Mesenchymal stem cell (in vitro differentiated cells and primary cell): ENCODE measurements at regions not wholly inside any gene's neighbourhood (a gene's known extent, or its start where the extent isn't known, plus 50 kb on each side); places are given as distances from the start of the nearest gene placed in this dataset.

Experiments
- DNase-seq: peaks from one replicate; pipeline ENCODE4 v3.0.0-alpha.2; 2013
- H2AFZ ChIP-seq: one replicate; pipeline ENCODE4 v1.6.1; 2013; ENCODE audit warnings: low read depth, mild to moderate bottlenecking, control low read depth, inconsistent platforms, low read length, moderate library complexity
- H2AK5ac ChIP-seq: 2 replicates; pipeline ENCODE4 v1.6.1; 2013; ENCODE audit warnings: low read length, moderate library complexity, mild to moderate bottlenecking, inconsistent platforms; ENCODE audit not compliant: severe bottlenecking
- H2BK120ac ChIP-seq: one replicate; pipeline ENCODE4 v1.6.1; 2013; ENCODE audit warnings: low read depth, mild to moderate bottlenecking, inconsistent platforms, low read length, moderate library complexity
- H2BK12ac ChIP-seq, 2 experiments: one replicate each; pipeline ENCODE4 v1.6.1; 2013; ENCODE audit warnings: inconsistent platforms in 2 of 2, low read length in 2 of 2, mild to moderate bottlenecking in 2 of 2, moderate library complexity in 2 of 2, control low read depth in 1 of 2
- H2BK15ac ChIP-seq: one replicate; pipeline ENCODE4 v1.6.1; 2013; ENCODE audit warnings: mild to moderate bottlenecking, low read depth, inconsistent platforms; ENCODE audit not compliant: poor library complexity, severe bottlenecking
- H2BK5ac ChIP-seq: 2 replicates; pipeline ENCODE4 v1.6.1; 2013; ENCODE audit warnings: low read depth, mild to moderate bottlenecking, low read length, control low read depth, inconsistent platforms; ENCODE audit not compliant: poor library complexity, severe bottlenecking
- H3K14ac ChIP-seq, 2 experiments: one replicate each; pipeline ENCODE4 v1.6.1; 2013; ENCODE audit warnings: inconsistent platforms in 2 of 2, low read length in 2 of 2, control low read depth in 1 of 2, mild to moderate bottlenecking in 1 of 2, moderate library complexity in 1 of 2
- H3K18ac ChIP-seq, 2 experiments: one replicate each; pipeline ENCODE4 v1.6.1; 2013; ENCODE audit warnings: inconsistent platforms in 2 of 2, low read length in 2 of 2, control low read depth in 1 of 2, low read depth in 1 of 2, mild to moderate bottlenecking in 1 of 2
- H3K23ac ChIP-seq, 2 experiments: one replicate each; pipeline ENCODE4 v1.6.1; 2013; ENCODE audit warnings: inconsistent platforms in 2 of 2, low read length in 2 of 2, mild to moderate bottlenecking in 2 of 2, moderate library complexity in 2 of 2, control low read depth in 1 of 2
- H3K27ac ChIP-seq: 2 replicates; pipeline ENCODE4 v1.5.1; 2013; ENCODE audit warnings: mild to moderate bottlenecking, moderate library complexity, low read length, control low read depth, inconsistent platforms; ENCODE audit not compliant: poor library complexity, severe bottlenecking
- H3K27me3 ChIP-seq, 2 experiments: 2 replicates each; pipeline versions ENCODE4 v1.6.1 to v1.7.0; 2013; ENCODE audit warnings: low read length in 2 of 2, mild to moderate bottlenecking in 2 of 2, moderate library complexity in 2 of 2, control low read depth in 1 of 2, inconsistent platforms in 1 of 2; ENCODE audit not compliant: control insufficient read depth in 1 of 2, insufficient read depth in 1 of 2
- H3K36me3 ChIP-seq, 2 experiments: 2 replicates each; pipeline versions ENCODE4 v1.6.1 to v1.7.0; 2013; ENCODE audit warnings: low read length in 2 of 2, control low read depth in 1 of 2, inconsistent platforms in 1 of 2, low read depth in 1 of 2, mild to moderate bottlenecking in 1 of 2; ENCODE audit not compliant: insufficient read depth in 2 of 2, control insufficient read depth in 1 of 2
- H3K4ac ChIP-seq, 2 experiments: one replicate each; pipeline ENCODE4 v1.6.1; 2013; ENCODE audit warnings: inconsistent platforms in 2 of 2, low read length in 2 of 2, mild to moderate bottlenecking in 2 of 2, moderate library complexity in 2 of 2, control low read depth in 1 of 2, low read depth in 1 of 2
- H3K4me1 ChIP-seq: 2 replicates; pipeline ENCODE4 v1.6.1; 2013; ENCODE audit warnings: low read depth, low read length, control low read depth; ENCODE audit not compliant: control insufficient read depth, insufficient read depth
- H3K4me2 ChIP-seq: 2 replicates; pipeline ENCODE4 v1.6.1; 2013; ENCODE audit warnings: low read length, mild to moderate bottlenecking, inconsistent platforms; ENCODE audit not compliant: poor library complexity, severe bottlenecking
- H3K4me3 ChIP-seq, 2 experiments: 2 replicates each; pipeline versions ENCODE4 v1.5.1 to v1.7.0; 2013; ENCODE audit warnings: low read length in 2 of 2, mild to moderate bottlenecking in 2 of 2, control low read depth in 1 of 2, low read depth in 1 of 2; ENCODE audit not compliant: insufficient read depth in 1 of 2
- H3K79me1 ChIP-seq: replicated peaks from 2 replicates; pipeline ENCODE4 v1.6.1; 2013; ENCODE audit warnings: mild to moderate bottlenecking, control low read depth, low read length, inconsistent platforms; ENCODE audit not compliant: poor library complexity, severe bottlenecking
- H3K9ac ChIP-seq: 2 replicates; pipeline ENCODE4 v1.7.0; 2013; ENCODE audit warnings: mild to moderate bottlenecking, low read length, moderate library complexity
- H3K9me3 ChIP-seq: 2 replicates; pipeline ENCODE4 v1.7.0; 2013; ENCODE audit warnings: mild to moderate bottlenecking, low read length; ENCODE audit not compliant: control insufficient read depth
- H4K8ac ChIP-seq: one replicate; pipeline ENCODE4 v1.6.1; 2013; ENCODE audit warnings: inconsistent platforms, mild to moderate bottlenecking, low read length, moderate library complexity
- H4K91ac ChIP-seq: one replicate; pipeline ENCODE4 v1.6.1; 2013; ENCODE audit warnings: mild to moderate bottlenecking, low read length, inconsistent platforms
- WGBS: methylation state at CpG from one replicate; pipeline ENCODE4 v1.1.7; 2013; ENCODE audit warnings: mixed read lengths; 5-methylcytosine and 5-hydroxymethylcytosine counted together

DNA sequence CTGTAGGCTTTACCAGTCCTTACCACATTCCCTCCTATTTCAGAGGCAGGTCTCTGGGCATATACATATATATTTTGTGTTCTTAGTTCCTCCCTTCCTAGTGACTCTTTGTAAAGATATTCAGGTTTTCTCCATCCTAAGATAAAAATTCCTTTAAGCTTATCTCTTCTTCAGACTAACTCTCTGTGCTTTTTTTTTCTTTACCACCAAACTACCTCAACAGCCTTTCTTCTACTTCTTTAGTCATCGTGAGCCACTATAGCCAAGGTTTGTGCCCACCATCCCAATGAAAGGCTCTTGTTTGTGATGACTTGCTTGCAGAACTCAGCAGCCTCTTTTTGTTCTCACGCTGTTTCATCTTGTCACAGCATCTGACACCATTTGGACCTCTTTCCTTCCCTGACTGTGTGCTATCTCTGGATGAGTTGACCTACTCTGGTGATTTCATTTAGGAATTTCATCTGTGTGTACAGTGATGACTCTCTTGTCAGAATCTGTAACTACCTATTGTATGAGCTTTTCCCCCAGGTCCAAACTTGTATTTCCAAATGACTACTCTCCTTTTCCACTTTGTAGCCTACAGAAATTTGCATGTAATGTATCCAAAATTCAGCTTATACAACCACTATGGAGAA lies 59.0 kb upstream of the MACF1 start:
- Histone ChIP-seq H2AK5ac (peak overlapping the region; percentile 69), H2BK15ac (no peak overlapping the region), H3K36me3 (no peaks in the 10 kb centered on the region), H4K8ac (no peak overlapping the region), H2BK12ac (peak overlapping the region in 1 of 2 experiments; percentile 39), H3K9ac (no peak overlapping the region), H3K14ac (peak overlapping the region in 1 of 2 experiments; percentile 42), H3K4me2 (no peak overlapping the region), H2BK120ac (no peak overlapping the region), H3K79me1 (no peaks in the 10 kb centered on the region), H3K27me3 (no peaks in the 10 kb centered on the region), H2BK5ac (no peak overlapping the region), H3K4me3 (no peak overlapping the region), H2AFZ (no peak overlapping the region), H3K23ac (no peak overlapping the region), H3K4ac (no peak overlapping the region), H3K9me3 (no peaks in the 10 kb centered on the region), H4K91ac (no peak overlapping the region), H3K4me1 (peaks cover 20% of the 10 kb centered on the region), H3K27ac (peak overlapping the region; percentile 13), H3K18ac (peak overlapping the region in 1 of 2 experiments; percentile 8)
- DNase-seq = peak; percentile 53
- WGBS = 95% methylated on average over 2 of the region's 2 CpGs

DNA sequence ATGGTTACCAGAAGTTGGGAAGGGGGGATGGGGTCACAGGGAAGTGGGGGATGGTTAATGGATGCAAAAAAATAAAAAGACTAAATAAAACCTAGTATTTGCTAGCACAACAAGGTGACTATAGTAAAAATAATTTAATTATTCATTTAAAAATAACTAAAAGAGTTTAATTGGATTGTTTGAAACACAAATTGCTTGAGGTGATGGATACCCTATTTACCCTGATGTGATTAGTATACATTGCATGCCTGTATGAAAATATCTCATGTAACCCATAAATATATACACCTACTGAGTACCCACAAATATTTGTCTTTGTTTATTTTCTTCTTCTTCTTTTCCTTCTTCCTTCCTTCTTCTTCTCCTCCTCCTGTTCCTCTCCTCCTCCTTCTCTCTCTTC lies 57.8 kb upstream of the MACF1 start:
- no peak overlapping the region for H3K4me2 ChIP-seq
- H2BK120ac ChIP-seq = no peak overlapping the region
- no peak overlapping the region for H2AK5ac ChIP-seq
- H4K91ac ChIP-seq = no peak overlapping the region
- H3K79me1 ChIP-seq = no peaks in the 10 kb centered on the region
- no peaks in the 10 kb centered on the region for H3K27me3 ChIP-seq
- H3K9ac ChIP-seq = no peak overlapping the region
- no peak overlapping the region for H3K23ac ChIP-seq
- no peaks in the 10 kb centered on the region for H3K36me3 ChIP-seq
- H2BK12ac ChIP-seq = no peak overlapping the region
- DNase-seq = no peak
- H2BK5ac ChIP-seq = no peak overlapping the region
- no peak overlapping the region for H2AFZ ChIP-seq
- peaks cover 18% of the 10 kb centered on the region for H3K4me1 ChIP-seq
- no peak overlapping the region for H4K8ac ChIP-seq
- no peak overlapping the region for H3K4ac ChIP-seq
- H3K9me3 ChIP-seq = no peaks in the 10 kb centered on the region
- no peak overlapping the region for H3K14ac ChIP-seq
- H3K27ac ChIP-seq = no peak overlapping the region
- no peak overlapping the region for H3K4me3 ChIP-seq
- H3K18ac ChIP-seq = no peak overlapping the region
- no peak overlapping the region for H2BK15ac ChIP-seq

DNA sequence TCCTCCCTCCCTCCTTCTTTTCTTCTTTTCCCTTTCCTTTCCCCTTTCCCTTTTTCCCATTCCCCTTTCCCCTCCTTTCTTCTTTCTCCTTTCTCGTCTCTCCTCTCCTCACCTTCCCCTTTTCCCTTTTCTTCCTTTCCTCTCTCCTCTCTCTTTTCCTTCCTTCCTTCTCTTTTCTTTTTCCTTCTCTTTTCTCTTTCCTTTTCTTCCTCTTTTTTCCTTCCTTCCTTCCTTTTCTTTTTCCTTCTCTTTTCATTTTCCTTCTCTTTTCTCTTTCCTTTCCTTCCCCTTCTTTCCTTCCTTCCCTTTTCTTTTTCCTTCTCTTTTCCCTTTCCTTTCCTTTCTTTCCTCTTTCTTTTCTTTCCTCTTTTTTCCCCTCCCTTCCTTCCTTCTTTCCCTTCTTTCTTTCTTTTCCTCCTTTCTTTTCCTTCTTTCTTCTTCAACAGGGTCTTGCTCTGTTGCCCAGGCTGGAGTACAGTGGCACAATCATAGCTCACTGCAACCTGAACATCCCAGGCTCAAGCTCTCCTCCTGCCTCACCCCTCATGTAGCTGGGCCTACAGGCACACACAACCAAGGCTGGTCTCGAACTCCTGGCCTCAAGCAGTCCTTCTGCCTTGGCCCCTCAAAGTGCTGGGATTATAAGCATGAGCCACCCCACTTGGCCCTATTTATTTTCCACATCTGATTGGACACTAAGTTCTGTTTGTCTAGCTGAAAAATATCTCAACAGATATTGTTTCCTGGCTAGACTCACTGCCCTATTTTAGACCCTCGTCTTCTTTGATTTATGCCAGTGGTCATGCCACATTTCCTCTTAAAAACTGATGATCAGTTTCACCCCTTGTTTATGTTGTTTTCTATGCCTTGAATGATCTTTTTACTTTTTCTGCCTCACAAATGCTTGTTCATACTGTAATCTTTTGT lies 57.1 kb upstream of the MACF1 start:
- H3K4me3 ChIP-seq = no peak overlapping the region
- H3K4me1 ChIP-seq = peaks cover 18% of the 10 kb centered on the region
- H3K4me2 ChIP-seq = no peak overlapping the region
- peak overlapping the region in 1 of 2 experiments; percentile 11 for H3K18ac ChIP-seq
- no peaks in the 10 kb centered on the region for H3K36me3 ChIP-seq
- DNase-seq = no peak
- no peak overlapping the region for H3K9ac ChIP-seq
- H3K79me1 ChIP-seq = no peaks in the 10 kb centered on the region
- no peak overlapping the region for H3K23ac ChIP-seq
- H3K9me3 ChIP-seq = no peaks in the 10 kb centered on the region
- H3K4ac ChIP-seq = no peak overlapping the region
- peak overlapping the region in 1 of 2 experiments; percentile 4 for H2BK12ac ChIP-seq
- H4K8ac ChIP-seq = no peak overlapping the region
- no peak overlapping the region for H2AFZ ChIP-seq
- no peaks in the 10 kb centered on the region for H3K27me3 ChIP-seq
- no peak overlapping the region for H2BK5ac ChIP-seq
- H2BK120ac ChIP-seq = no peak overlapping the region
- WGBS = 70% methylated on average over 3 of the region's 3 CpGs
- H2BK15ac ChIP-seq = no peak overlapping the region
- H2AK5ac ChIP-seq = no peak overlapping the region
- H3K27ac ChIP-seq = no peak overlapping the region
- H4K91ac ChIP-seq = peak overlapping the region; percentile 19
- no peak overlapping the region for H3K14ac ChIP-seq

DNA sequence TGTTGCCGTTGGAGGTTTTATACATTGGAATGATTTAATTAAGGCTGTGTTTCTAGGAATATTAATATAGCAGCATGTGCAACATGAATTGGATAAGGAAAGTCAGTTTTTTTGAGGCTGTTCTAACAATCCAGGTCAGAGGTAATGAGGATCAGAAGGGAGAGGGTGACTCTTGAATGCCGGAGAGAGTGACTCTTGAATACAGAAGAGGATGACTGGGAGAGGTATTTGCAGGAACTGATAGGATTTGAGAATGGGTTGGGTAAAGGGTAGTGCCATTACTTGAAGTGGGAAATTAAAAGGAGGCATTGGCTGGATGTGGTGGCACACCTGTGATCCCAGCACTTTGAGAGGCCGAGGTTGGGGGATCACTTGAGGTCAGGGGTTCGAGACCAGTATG lies 55.6 kb upstream of the MACF1 start:
- Histone ChIP-seq H2AFZ (no peak overlapping the region), H2BK12ac (peak overlapping the region; percentile 11 to 77), H2AK5ac (no peak overlapping the region), H3K9ac (no peak overlapping the region), H3K27me3 (no peaks in the 10 kb centered on the region), H3K4me2 (no peak overlapping the region), H2BK5ac (no peak overlapping the region), H2BK15ac (peak overlapping the region; percentile 89), H3K27ac (no peak overlapping the region), H3K36me3 (no peaks in the 10 kb centered on the region), H3K4me3 (no peak overlapping the region), H3K18ac (peak overlapping the region in 1 of 2 experiments; percentile 11), H4K8ac (no peak overlapping the region), H3K4me1 (peaks cover 13% of the 10 kb centered on the region), H3K23ac (peak overlapping the region in 1 of 2 experiments; percentile 89), H3K14ac (no peak overlapping the region), H4K91ac (peak overlapping the region; percentile 11), H3K79me1 (no peaks in the 10 kb centered on the region), H3K4ac (peak overlapping the region in 1 of 2 experiments; percentile 60), H2BK120ac (no peak overlapping the region), H3K9me3 (no peaks in the 10 kb centered on the region)
- 93% methylated on average over 4 of the region's 4 CpGs for WGBS
- no peak for DNase-seq
